ENCODE measurements at regions not wholly inside any gene's neighbourhood (a gene's known extent, or its start where the extent isn't known, plus 50 kb on each side); places are given as distances from the start of the nearest gene placed in this dataset.

DNA sequence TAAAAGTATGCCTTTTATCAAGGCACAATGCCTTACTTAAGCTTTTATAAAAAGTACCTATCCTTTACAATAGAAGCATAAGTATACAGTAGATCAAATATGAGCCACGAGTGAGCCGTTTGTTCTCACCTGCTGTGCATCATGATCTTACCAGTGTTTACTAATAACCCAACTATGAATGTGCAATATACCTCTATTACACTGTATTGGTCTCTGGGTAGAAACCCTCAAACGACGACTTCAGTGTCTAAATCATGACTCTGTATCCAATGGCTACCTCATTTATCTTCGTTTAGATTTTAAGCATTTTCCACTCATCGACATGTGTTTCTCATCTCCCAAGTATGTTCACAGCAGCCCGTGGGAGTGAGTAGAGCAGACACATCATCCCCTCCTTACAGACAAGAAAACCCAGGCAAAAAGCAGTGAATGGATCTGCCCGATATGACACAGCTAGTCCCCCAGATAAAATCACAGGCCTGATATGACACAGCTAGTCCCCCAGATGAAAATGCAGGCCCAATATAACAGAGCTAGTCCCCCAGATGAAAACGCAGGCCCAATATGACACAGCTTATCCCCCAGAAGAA is 279.8 kb downstream of the TNS1 start:
- Histone ChIP-seq H4K20me1 (ENCODE audit: control insufficient read depth, insufficient read depth, low read length, poor library complexity, severe bottlenecking) (no peaks in the 10 kb centered on the region), H3K79me2 (ENCODE audit: control insufficient read depth, insufficient read depth, low read length) (no peaks in the 10 kb centered on the region), H3K4me3 (ENCODE audit: control extremely low read depth in 1 of 5, extremely low read depth in 1 of 5, insufficient read depth in 1 of 5, low read depth in 2 of 5, low read length in 4 of 5) (no peak overlapping the region), H3K9me3 (ENCODE audit: control extremely low read depth in 1 of 3, control insufficient read depth in 2 of 3, insufficient read depth in 1 of 3, low read length in 2 of 3) (peaks cover 0 to 3% (median 0%) of the 10 kb centered on the region in 3 donors), H3K36me3 (replicated peaks in 1 of 2; ENCODE audit: control extremely low read depth in 1 of 2, control insufficient read depth in 1 of 2, extremely low read depth in 1 of 2, insufficient read depth in 2 of 2, low read length in 1 of 2) (no peaks in the 10 kb centered on the region), H3K4me1 (ENCODE audit: control insufficient read depth in 2 of 2, insufficient read depth in 2 of 2, low read length in 2 of 2) (no peaks in the 10 kb centered on the region), H3K27me3 (replicated peaks in 1 of 4; ENCODE audit: control extremely low read depth in 1 of 4, control insufficient read depth in 3 of 4, insufficient read depth in 4 of 4, low read length in 3 of 4) (peaks cover 0 to 3% (median 0%) of the 10 kb centered on the region in 4 experiments), H2AFZ (ENCODE audit: insufficient read depth, low read depth, low read length, poor library complexity, severe bottlenecking) (no peak overlapping the region), H3K27ac (ENCODE audit: low read length in 2 of 2) (no peak overlapping the region), H3K4me2 (replicated peaks; ENCODE audit: low read depth, low read length, poor library complexity, severe bottlenecking) (no peak overlapping the region), H3K9ac (ENCODE audit: low read length) (no peak overlapping the region)
- ATAC-seq (ENCODE audit: low read depth) (no peak), DNase-seq (no peak)
- peaks cover 11% of the 10 kb centered on the region for H3K27me3 Mint-ChIP-seq
- no peak for TF ChIP-seq EZH2 (IDR thresholded peaks at IDR 0.05; ENCODE audit: borderline replicate concordance, insufficient read depth, low read depth, low read length, poor library complexity, severe bottlenecking)
- H3K9me3 Mint-ChIP-seq (ENCODE audit: insufficient read depth), result peaks cover 3% of the 10 kb centered on the region
- POLR2A ChIA-PET, result no interaction called here
- H3K4me3 Mint-ChIP-seq, result no peak overlapping the region
- 93% methylated on average over 7 of the region's 9 CpGs for WGBS (ENCODE audit: insufficient coverage)
- no peak overlapping the region for H3K27ac Mint-ChIP-seq
- CTCF ChIA-PET, result interaction anchor here (1.2 to 3.6 kb wide), 2 partner anchors 8 to 10 kb away, joined by 4 to 11 read pairs; no protein-coding TSS in a partner anchor
- intact Hi-C loops (cut with micrococcal nuclease), result no loop called here
- H3K4me1 Mint-ChIP-seq, result no peaks in the 10 kb centered on the region

DNA sequence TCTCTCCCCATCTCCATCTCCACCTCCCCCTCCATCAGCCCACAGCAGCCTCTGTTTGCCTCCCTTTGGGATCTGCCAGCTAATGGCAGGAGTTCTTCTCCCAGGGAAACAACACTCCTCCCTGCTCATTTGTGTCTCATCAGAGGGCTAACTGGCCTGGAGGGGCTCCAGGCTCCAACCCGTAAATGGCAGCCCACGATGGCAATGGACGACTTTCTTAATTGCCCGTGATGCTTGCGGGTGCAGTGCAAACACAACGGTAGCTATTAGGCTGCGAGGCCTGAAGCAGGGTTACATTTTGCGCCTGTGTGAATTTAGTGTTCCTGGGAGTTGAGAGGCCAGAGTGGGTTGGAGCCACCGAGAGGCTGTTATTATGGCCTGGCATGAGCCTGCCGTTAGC is 285.1 kb downstream of the TNS1 start:
- Histone ChIP-seq H3K4me2 (replicated peaks; ENCODE audit: low read depth, low read length, poor library complexity, severe bottlenecking) (no peak overlapping the region), H3K4me1 (ENCODE audit: control insufficient read depth in 2 of 2, insufficient read depth in 2 of 2, low read length in 2 of 2) (no peaks in the 10 kb centered on the region), H3K27ac (ENCODE audit: low read length in 2 of 2) (no peak overlapping the region), H3K79me2 (ENCODE audit: control insufficient read depth, insufficient read depth, low read length) (no peaks in the 10 kb centered on the region), H2AFZ (ENCODE audit: insufficient read depth, low read depth, low read length, poor library complexity, severe bottlenecking) (no peak overlapping the region), H3K9ac (ENCODE audit: low read length) (no peak overlapping the region), H3K9me3 (ENCODE audit: control extremely low read depth in 1 of 3, control insufficient read depth in 2 of 3, insufficient read depth in 1 of 3, low read length in 2 of 3) (peaks cover 0 to 3% (median 0%) of the 10 kb centered on the region in 3 donors), H3K4me3 (ENCODE audit: control extremely low read depth in 1 of 5, extremely low read depth in 1 of 5, insufficient read depth in 1 of 5, low read depth in 2 of 5, low read length in 4 of 5) (no peak overlapping the region), H4K20me1 (ENCODE audit: control insufficient read depth, insufficient read depth, low read length, poor library complexity, severe bottlenecking) (no peaks in the 10 kb centered on the region), H3K36me3 (replicated peaks in 1 of 2; ENCODE audit: control extremely low read depth in 1 of 2, control insufficient read depth in 1 of 2, extremely low read depth in 1 of 2, insufficient read depth in 2 of 2, low read length in 1 of 2) (no peaks in the 10 kb centered on the region), H3K27me3 (replicated peaks in 1 of 4; ENCODE audit: control extremely low read depth in 1 of 4, control insufficient read depth in 3 of 4, insufficient read depth in 4 of 4, low read length in 3 of 4) (peaks cover 0 to 15% (median 7%) of the 10 kb centered on the region in 4 experiments)
- no peak overlapping the region for H3K27ac Mint-ChIP-seq
- ChIA-PET CTCF (no interaction called here), POLR2A (no interaction called here)
- H3K4me1 Mint-ChIP-seq, result no peaks in the 10 kb centered on the region
- peaks cover 3% of the 10 kb centered on the region for H3K9me3 Mint-ChIP-seq (ENCODE audit: insufficient read depth)
- peaks cover 23% of the 10 kb centered on the region for H3K27me3 Mint-ChIP-seq
- TF ChIP-seq EZH2 (IDR thresholded peaks at IDR 0.05; ENCODE audit: borderline replicate concordance, insufficient read depth, low read depth, low read length, poor library complexity, severe bottlenecking), result no peak
- TF ChIP-seq, protein P1, sequence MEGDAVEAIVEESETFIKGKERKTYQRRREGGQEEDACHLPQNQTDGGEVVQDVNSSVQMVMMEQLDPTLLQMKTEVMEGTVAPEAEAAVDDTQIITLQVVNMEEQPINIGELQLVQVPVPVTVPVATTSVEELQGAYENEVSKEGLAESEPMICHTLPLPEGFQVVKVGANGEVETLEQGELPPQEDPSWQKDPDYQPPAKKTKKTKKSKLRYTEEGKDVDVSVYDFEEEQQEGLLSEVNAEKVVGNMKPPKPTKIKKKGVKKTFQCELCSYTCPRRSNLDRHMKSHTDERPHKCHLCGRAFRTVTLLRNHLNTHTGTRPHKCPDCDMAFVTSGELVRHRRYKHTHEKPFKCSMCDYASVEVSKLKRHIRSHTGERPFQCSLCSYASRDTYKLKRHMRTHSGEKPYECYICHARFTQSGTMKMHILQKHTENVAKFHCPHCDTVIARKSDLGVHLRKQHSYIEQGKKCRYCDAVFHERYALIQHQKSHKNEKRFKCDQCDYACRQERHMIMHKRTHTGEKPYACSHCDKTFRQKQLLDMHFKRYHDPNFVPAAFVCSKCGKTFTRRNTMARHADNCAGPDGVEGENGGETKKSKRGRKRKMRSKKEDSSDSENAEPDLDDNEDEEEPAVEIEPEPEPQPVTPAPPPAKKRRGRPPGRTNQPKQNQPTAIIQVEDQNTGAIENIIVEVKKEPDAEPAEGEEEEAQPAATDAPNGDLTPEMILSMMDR (IDR thresholded peaks at IDR 0.05), result no peak
- DNase-seq, result no peak
- WGBS (ENCODE audit: insufficient coverage), result 94% methylated on average over 10 of the region's 10 CpGs
- intact Hi-C loops (cut with micrococcal nuclease), result loop anchor here (10.0 kb wide), 1 partner anchor 1683 kb away; no protein-coding TSS in a partner anchor
- no peak overlapping the region for H3K4me3 Mint-ChIP-seq
- ATAC-seq (ENCODE audit: low read depth), result no peak
